ENCODE measurements at regions not wholly inside any gene's neighbourhood (a gene's known extent, or its start where the extent isn't known, plus 50 kb on each side); places are given as distances from the start of the nearest gene placed in this dataset.
"Not testable (repeated sequence)": the region's sequence is repeated elsewhere in the genome, so short reads cannot be mapped to it uniquely, and the experiment has no call there.

DNA sequence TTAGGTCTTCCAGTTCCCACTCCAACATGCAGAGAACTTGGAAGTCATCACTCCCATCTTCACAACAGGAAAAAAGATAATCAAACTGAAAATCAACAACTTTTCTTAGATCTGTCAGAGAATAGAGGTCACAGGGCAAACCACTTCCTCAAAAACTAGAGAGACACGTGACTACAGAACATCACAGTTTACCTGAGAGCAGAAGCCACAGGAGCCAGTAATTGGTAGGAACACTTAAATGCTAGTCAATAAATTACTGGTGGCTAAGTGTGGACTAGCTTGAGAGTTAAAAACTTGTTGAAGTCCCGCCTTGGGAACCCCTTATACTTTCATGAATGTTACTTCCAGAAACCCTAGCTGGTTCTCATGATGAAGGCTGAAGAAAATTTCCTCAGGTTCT lies 81.1 kb downstream of the THSD1 start:
- intact Hi-C loops (cut with micrococcal nuclease): not testable (repeated sequence)

DNA sequence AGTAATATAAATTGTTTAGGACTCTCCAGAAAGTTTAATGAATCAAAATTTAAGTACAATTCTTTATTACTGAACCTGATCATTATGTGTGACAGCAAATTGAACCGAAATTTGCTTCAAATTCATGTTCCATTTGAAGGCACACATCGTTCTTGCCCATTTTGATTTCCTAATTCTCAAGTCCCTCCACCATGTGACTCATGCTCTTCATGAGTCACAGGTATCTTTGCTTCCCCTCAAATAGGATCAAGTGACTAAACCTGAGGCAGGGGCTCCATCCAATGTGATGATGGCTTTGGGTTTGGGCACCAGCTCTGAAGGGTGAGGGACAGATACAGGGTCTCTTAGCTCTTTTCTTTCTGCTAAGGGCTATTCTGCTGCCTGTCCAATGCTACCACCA lies 86.1 kb downstream of the THSD1 start:
- intact Hi-C loops (cut with micrococcal nuclease): no loop called here

DNA sequence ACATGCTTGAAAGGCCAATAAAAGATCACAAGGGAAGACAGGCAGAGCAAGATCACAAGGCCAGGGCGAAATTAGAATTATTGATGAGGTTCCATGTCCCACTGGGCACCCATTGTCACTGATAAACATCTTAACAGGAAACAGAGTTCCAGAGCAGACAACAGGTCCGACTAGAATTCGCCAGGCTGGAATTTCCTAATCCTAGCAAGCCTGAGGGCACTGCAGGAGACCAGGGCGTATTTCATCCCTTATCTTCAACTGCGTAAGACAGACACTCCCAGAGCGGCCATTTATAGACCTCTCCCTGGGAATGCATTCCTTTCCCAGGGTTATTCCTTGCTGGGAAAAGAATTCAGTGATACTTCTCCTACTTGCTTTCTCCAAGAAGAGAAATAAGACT lies 96.1 kb downstream of the THSD1 start:
- intact Hi-C loops (cut with micrococcal nuclease): not testable (repeated sequence)

DNA sequence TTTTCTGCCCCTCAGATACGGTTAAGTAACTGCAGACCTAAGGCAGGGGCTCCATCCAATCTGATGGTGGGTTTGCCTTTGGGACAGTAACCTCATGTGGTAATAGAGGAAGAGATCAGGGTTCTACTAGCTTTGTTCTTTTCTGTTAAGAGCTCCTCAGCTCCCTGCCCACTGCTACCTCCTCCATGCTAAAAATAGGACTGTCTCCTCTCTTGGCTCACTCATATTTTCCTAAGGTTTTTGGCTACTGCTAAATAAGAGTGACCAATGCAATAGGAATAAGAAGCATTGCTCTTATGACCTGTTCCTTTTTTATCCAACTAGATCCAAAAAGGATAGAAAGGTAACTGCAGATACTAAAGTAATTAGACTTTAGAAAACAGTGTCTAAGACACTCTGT lies 99.6 kb downstream of the THSD1 start:
- intact Hi-C loops (cut with micrococcal nuclease): not testable (repeated sequence)

DNA sequence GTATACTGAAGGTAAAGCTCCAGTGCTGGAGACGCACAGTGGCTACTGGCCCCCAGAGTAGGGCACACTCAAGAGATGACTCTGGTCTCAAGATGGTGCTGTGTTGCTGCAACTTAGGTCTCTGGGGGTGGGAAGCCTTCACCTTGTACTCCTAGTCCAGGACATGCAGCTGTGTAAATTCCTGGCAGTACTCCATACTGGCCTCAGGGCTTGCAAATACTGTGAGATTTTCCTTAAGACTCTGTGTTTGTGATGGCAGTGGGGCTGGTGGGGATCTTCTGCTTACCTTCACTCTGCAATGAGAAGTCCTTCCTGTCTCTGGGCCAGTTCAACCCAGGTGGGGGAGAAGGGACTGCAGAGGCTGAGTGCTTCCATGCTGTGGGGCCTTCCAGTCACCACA lies 102.9 kb downstream of the THSD1 start:
- intact Hi-C loops (cut with micrococcal nuclease): not testable (repeated sequence)

DNA sequence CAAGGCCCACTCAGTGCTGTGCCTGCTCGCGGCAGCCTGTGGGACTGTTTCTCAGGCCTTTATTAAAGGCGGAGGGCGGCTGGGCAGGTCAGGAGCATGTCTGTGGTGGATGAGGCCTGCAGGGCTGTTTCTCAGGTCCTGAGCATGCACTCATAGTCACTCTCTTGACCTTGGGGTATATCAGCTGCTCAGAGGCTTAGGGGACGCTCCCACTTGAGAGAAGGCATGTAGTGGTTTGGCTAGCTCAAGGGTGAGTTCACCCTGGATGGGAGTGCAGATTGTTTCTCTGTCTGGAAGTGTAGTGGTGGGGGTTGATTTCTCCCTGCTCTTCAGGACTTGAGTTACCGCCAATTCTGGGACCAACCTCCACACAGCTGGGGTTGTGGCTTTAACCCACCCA lies 103.3 kb downstream of the THSD1 start:
- intact Hi-C loops (cut with micrococcal nuclease): not testable (repeated sequence)

DNA sequence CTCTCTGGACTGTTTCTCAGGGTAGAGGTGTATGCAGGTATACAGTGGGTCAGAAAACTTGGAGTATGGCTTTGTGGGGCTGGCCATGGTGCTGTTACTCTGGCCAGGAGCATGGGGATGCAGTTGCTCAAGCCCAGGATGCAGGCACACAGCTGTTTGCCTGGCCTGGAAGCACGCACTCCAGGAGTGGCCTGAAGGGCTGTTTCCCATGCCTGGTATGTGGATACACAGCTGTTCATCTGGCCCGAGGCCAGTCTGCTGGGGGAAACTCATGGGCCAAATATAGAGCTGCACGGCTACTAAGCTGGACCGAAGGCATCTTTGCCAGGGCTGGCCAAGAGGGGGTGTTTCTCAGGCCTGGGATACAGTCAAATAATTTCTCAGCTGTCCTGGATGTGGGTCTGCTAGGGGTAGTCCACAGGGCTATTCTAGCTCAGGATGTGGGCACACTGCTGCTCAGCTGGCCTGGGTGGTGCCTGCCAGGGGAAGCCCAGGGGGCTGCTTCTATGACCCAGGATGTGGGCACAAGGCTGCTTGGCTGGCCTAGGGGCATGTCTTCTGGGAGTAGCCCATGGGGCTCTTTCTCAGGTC lies 104.1 kb downstream of the THSD1 start:
- intact Hi-C loops (cut with micrococcal nuclease): not testable (repeated sequence)

DNA sequence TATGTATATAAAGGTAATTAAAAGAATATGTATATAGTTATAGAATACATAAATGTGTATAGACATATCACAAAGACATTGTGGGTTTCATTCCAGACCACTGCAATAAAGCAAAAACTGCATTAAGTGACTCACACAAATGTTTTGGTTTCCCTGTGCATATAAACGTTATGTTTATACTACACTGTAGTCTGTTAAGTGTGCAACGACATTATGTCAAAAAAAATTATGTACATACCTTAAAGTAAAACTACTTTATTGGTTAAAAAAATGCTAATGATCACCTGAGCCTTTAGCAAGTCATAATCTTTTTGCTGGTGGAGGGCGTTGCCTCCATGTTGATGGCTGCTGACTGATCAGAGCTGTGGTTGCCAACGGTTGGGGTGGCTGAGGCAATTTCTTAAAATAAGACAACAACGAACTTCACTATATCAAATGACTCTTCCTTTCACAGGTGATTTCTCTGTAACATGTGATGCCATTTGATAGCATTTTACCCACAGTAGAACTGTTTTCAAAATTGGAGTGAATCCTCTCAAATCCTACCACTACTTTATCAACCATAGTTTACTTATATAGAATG lies 107.8 kb downstream of the THSD1 start:
- intact Hi-C loops (cut with micrococcal nuclease): not testable (repeated sequence)

DNA sequence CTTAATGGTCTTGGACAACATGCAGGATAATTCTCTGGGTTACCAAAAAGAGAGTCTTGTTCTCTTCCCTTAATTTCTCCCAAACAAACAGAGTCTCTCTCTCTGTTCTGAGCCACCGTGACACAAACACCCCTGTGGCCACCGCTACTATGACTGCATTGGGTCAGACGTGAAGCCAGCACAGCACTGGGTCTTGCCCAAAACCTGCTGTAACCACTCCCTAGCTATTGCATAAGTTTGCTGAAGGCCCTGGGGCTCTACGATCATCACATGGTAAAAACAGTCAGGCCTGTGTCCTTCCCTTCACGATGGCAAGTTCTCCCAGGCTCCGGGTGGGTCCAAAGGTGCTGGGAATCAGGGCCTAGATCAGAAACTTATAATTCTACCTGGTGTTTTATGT lies 117.1 kb downstream of the THSD1 start:
- intact Hi-C loops (cut with micrococcal nuclease): not testable (repeated sequence)

DNA sequence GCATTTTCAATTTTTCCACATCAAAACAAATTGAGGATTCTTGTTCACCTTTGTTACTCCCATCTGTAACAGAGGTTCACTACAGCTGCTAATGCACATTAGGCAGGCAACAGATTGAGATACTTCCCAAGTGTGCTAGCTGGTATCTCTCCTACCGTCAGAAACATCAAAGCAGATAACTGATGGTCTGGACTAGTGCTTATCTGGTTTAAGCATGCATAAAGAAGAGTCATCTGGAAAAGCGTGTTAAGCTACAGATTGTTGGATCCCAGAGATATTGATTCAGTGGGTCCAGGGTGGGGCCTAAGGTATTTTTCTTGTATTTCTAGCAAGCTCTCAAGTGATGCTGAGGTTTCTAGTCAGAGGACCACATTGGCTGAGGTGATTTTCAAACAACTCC lies 122.0 kb upstream of the NEK3 start:
- intact Hi-C loops (cut with micrococcal nuclease): not testable (repeated sequence)

DNA sequence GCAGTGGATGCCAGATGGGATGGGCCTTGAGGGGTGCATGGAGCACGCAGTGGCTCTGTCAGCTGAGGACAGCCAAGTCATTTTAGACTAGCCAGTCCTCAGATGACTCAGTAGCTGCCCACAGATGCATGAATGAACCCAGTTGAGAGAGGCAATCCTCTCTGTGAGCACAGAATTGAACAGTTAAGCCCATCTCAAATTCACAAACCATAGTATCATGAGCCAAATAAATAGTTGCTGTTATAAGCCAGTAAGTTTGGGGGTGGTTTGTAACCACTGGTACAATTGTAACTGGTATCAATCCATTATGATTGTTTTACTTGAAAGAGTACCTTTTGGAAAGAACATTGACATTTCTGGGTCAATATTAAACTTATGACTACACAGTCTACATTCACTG lies 120.0 kb upstream of the NEK3 start:
- intact Hi-C loops (cut with micrococcal nuclease): not testable (repeated sequence)

DNA sequence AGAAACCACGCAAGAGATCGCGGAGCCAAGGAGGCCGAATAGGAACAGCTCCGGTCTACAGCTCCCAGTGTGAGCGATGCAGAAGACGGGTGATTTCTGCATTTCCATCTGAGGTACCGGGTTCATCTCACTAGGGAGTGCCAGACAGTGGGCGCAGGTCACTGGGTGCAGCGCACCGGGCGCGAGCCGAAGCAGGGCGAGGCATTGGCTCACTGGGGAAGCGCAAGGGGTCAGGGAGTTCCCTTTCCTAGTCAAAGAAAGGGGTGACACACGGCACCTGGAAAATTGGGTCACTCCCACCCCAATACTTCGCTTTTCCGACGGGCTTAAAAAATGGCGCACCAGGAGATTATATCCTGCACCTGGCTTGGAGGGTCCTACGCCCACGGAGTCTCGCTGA lies 94.9 kb upstream of the NEK3 start:
- intact Hi-C loops (cut with micrococcal nuclease): not testable (repeated sequence)

DNA sequence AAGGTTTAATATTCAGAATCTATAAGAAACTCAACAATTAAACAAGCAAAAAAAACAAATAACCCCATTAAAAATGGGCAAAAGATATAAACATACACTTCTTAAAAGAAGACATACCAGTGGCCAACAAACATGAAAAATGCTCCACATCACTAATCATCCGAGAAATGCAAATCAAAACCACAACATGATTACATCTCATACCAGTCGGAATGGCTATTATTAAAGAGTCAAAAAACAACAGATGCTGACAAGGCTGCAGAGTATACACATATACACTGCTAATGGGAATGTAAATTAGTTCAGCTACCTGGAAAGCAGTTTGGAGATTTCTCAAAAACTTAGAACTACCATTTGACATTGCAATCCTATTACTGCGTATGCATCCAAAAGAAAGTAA lies 81.4 kb upstream of the NEK3 start:
- intact Hi-C loops (cut with micrococcal nuclease): not testable (repeated sequence)

DNA sequence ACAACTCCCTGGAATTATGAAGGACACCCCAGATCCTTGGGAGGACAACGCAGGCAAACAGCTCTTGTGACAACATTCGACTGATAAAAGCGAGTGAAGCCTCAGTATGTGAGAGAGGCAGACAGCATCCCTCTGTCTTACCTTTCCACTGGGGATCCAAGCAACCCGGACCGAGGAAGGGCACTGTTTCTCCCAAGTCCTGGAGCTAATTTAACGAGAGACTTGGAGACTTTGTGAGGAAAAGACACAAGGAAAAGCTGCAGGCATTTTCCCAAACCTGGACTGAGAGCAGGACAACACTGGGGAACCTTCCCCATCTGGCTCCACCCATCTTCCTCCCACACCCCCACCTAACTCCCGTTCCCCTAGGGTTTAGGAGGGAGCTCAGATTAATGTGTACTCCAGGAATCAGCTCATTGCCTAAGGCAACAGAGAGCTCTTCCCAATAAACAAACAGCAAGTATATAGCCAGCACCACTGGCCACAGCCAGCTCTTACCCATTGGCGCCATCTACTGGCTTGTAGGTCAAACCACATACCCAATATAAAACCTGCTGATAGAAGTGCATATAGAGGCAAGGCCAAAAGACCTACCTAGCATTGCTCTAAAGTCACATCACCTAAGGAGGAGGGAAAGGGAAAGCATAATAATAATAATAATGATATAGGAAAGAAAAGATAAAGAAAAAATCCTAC lies 76.7 kb upstream of the NEK3 start:
- intact Hi-C loops (cut with micrococcal nuclease): loop anchor here (2.0 to 5.0 kb wide), 2 partner anchors 109 to 235 kb away; partner anchors contain the start of gene NEK5

DNA sequence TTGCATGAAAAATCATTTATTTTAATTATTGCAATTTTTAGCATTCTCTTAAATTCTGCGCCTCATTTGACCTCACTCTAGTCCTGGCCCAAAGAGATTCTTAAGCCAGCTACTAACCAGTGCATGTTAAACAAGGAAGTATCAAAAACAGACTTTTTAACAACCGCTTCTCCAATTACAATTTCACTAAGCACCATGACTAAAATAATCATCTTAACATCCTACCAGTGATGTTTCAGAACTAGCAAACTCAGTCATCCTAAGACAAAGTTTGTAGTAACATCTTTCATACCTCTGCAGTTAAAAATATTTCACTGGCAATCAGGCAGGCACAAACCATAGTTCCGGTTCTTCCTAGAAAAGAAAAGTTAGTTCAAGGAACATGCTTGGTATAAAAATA lies 75.5 kb upstream of the NEK3 start:
- intact Hi-C loops (cut with micrococcal nuclease): loop anchor here (5.0 kb wide), 1 partner anchor 108 kb away; the partner anchor contains the start of gene NEK5

DNA sequence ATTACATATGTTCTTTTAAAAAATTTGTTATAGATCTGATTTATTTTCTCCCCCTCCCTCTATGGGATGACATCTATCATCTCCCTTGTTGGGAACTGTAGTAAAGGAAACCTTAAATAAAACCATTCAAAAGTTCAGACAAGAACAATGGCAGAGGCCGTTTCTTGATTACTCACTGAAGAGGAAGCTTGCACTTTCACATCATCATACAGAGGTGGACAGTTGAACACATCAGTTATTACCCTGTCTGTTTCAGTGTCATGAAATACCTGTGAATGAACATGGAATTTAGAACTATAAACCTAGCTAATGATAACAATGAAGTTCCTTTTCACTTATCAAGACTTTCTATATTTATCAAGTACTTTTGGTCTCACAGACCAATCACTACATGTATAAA lies 63.7 kb upstream of the NEK3 start:
- intact Hi-C loops (cut with micrococcal nuclease): not testable (repeated sequence)

DNA sequence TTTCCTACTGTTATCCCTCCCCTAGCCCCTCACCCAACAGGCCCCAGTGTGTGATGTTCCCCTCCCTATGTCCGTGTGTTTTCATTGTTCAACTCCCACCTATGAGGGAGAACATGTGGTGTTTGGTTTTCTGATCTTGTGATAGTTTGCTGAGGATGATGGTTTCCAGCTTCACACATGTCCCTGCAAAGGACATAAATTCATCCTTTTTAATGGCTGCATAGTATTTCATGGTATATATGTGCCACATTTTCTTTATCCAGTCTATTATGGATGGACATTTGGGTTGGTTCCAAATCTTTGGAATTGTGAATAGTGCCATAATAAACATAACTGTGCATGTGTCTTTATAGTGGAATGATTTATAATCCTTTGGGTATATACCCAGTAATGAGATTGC lies 54.5 kb upstream of the NEK3 start:
- intact Hi-C loops (cut with micrococcal nuclease): not testable (repeated sequence)

DNA sequence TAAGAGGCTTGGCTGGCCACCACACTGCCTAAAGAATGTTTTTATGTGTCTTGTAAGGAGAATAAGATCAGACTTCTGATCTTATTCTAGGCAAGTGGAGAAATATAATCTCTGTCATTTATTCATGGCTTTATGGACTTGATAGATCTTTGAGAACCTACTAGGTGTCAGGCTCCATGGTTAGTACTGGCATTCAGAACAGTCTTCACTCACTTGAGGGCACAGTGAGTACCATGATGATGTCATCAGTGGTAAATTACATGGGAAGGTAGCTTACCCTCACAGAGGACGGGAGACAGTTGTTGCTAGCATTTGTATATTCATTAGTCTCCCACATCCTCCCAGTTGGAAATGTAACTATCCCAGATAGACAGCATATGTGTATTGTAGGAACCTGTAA lies 53.5 kb upstream of the NEK3 start:
- intact Hi-C loops (cut with micrococcal nuclease): not testable (repeated sequence)

DNA sequence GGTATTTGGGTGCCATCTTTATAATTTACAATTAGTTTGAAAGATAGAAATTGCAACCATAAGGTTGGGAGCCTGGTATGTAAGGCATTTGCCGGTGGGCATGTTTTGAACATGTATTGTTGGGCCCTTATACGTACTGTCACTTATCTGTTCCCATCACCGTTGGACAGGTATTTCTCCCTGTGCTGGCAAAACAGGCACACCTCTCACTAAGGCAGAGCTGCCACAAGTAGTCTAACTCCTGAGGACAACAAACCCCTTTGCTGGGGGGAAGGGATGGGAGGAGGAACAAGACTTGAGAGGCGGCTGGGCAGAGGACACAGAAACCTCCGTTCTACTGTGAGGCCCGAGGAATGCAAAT lies 52.0 kb upstream of the NEK3 start:
- intact Hi-C loops (cut with micrococcal nuclease): not testable (repeated sequence)

DNA sequence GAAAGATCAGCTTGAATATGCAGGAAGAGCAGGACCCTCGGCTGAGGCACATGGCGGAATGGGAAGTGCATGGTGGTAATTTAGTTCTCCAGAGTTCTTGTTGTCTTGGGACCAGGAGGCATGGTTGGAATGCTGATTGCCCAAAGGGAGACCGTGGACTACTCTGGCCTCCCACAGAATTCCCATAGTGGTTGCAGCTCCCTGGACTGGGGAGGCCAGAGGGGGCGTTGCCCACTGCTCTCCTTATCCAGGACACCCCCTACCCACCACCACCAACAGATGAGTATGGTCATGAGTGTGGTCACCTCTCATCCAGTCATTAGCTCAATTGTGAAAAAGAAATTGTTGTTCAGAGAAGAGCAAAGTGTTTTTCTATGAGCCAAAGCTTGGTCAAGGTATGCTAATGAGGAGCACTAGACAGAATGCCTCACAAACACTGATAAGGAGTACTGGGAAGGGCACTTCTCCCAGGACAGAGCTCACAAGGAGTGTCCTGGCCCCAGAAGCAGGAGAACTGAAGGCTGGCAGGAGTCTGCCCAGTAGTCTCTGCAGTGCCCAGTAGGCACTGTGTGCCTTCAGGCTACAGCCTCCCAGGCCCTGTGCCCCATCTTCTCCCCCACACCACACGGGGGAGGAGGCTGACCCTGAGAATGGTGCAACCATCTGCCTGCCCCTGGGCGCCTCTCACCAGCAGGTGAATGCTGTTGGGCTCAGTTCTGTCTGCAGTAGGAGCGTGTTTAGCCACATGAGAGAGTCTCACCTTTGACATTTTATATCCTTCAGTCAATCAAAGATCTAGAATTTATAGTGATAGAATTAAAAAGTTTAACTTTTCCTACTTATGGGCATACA lies 51.4 kb upstream of the NEK3 start:
- intact Hi-C loops (cut with micrococcal nuclease): not testable (repeated sequence)
